Omental fat pad (tissue), 3 donors: ENCODE measurements at regions not wholly inside any gene's neighbourhood (a gene's known extent, or its start where the extent isn't known, plus 50 kb on each side); places are given as distances from the start of the nearest gene placed in this dataset.

Source experiments
- ATAC-seq: fragments of 150-250 bp; one replicate; pipeline ENCODE4 v1.9.1; 2016; ENCODE audit warnings: mild to moderate bottlenecking, moderate library complexity; ENCODE audit not compliant: low FRiP score
- DNase-seq: peaks from one replicate; pipeline ENCODE4 v3.0.0-alpha.2; 2019; ENCODE audit warnings: low spot score
- CTCF ChIP-seq, 3 donors: fragments of 450-650 bp; IDR thresholded peaks; one replicate each; pipeline ENCODE4 v1.5.1; 2016 to 2017; ENCODE audit warnings: antibody characterized with exemption in 3 of 3, mild to moderate bottlenecking in 3 of 3, moderate library complexity in 2 of 3

GRCh38 chr10:4059471-4060138 is 274.6 kb upstream of the KLF6 start:
- no peak for DNase-seq
- no peak for TF ChIP-seq CTCF (IDR thresholded peaks at IDR 0.05)
- no peak for ATAC-seq

- ATAC-seq, result no peak
- DNase-seq, result no peak
- TF ChIP-seq CTCF (IDR thresholded peaks at IDR 0.05), result no peak
Measured at GRCh38 chr10:4058514-4059029, 273.6 kb upstream of the KLF6 start.

GRCh38 chr10:4057725-4058513 is 272.9 kb upstream of the KLF6 start:
- ATAC-seq (peak; percentile 39), DNase-seq (no peak)
- no peak for TF ChIP-seq CTCF (IDR thresholded peaks at IDR 0.05)

GRCh38 chr10:4057021-4057420 is 272.0 kb upstream of the KLF6 start:
- ATAC-seq (no peak), DNase-seq (no peak)
- no peak for TF ChIP-seq CTCF (IDR thresholded peaks at IDR 0.05)

- DNase-seq (no peak), ATAC-seq (no peak)
- no peak for TF ChIP-seq CTCF (IDR thresholded peaks at IDR 0.05)
Measured at GRCh38 chr10:4054656-4055435, 269.8 kb upstream of the KLF6 start.

- no peak for DNase-seq
- ATAC-seq, result no peak
- no peak for TF ChIP-seq CTCF (IDR thresholded peaks at IDR 0.05)
Measured at GRCh38 chr10:4053940-4054339, 268.9 kb upstream of the KLF6 start.
